Activated gamma-delta T cell treated with anti-CD3 and anti-CD28 coated beads, Interleukin-2, amount 50 U/mL, for 16 hours (primary cell): ENCODE measurements at regions not wholly inside any gene's neighbourhood (a gene's known extent, or its start where the extent isn't known, plus 50 kb on each side); places are given as distances from the start of the nearest gene placed in this dataset.
"Not testable (repeated sequence)": the region's sequence is repeated elsewhere in the genome, so short reads cannot be mapped to it uniquely, and the experiment has no call there.

Source experiments
- DNase-seq: peaks from one replicate; pipeline ENCODE4 v3.0.0-alpha.2; 2020; ENCODE audit warnings: low read depth

GRCh38 chr2:595141-595815 lies 81.9 kb downstream of the TMEM18 start:
- DNase-seq: no peak

- DNase-seq: no peak
These were observed 82.8 kb downstream of the TMEM18 start for GRCh38 chr2:594297-594949.

- no peak for DNase-seq
These were observed 83.7 kb downstream of the TMEM18 start for GRCh38 chr2:593356-594026.

GRCh38 chr2:592737-593136 lies 84.5 kb downstream of the TMEM18 start:
- no peak for DNase-seq

- DNase-seq: no peak
These were observed 86.7 kb downstream of the TMEM18 start for GRCh38 chr2:590214-591175.

- no peak for DNase-seq
These were observed 87.7 kb downstream of the TMEM18 start for GRCh38 chr2:589281-590130.

GRCh38 chr2:588074-588645 lies 89.0 kb downstream of the TMEM18 start:
- no peak for DNase-seq

GRCh38 chr2:587087-587960 lies 89.9 kb downstream of the TMEM18 start:
- no peak for DNase-seq

- no peak for DNase-seq
These were observed 90.5 kb downstream of the TMEM18 start for GRCh38 chr2:586641-587076.

- DNase-seq: peak; percentile 14
These were observed 92.1 kb downstream of the TMEM18 start for GRCh38 chr2:584863-585823.

GRCh38 chr2:583666-584065 lies 93.5 kb downstream of the TMEM18 start:
- DNase-seq: no peak

GRCh38 chr2:582792-583528 lies 94.2 kb downstream of the TMEM18 start:
- DNase-seq: no peak

GRCh38 chr2:582289-582688 lies 94.9 kb downstream of the TMEM18 start:
- not testable (repeated sequence) for DNase-seq

GRCh38 chr2:579961-580360 lies 97.2 kb downstream of the TMEM18 start:
- no peak for DNase-seq

GRCh38 chr2:579351-579886 lies 97.8 kb downstream of the TMEM18 start:
- no peak for DNase-seq

- no peak for DNase-seq
These were observed 100.9 kb downstream of the TMEM18 start for GRCh38 chr2:576292-576691.

GRCh38 chr2:575727-576236 lies 101.4 kb downstream of the TMEM18 start:
- DNase-seq: no peak
